CD14-positive monocyte (primary cell): ENCODE measurements at regions not wholly inside any gene's neighbourhood (a gene's known extent, or its start where the extent isn't known, plus 50 kb on each side); places are given as distances from the start of the nearest gene placed in this dataset.

Experiments
- DNase-seq, 3 donors: peaks; one replicate each; pipeline ENCODE4 v3.0.0-alpha.2; 2011 to 2022
- H2AFZ ChIP-seq: 2 replicates; pipeline ENCODE4 v1.6.0; 2012; ENCODE audit warnings: mild to moderate bottlenecking, low read depth, low read length, inconsistent platforms; ENCODE audit not compliant: insufficient read depth, poor library complexity, severe bottlenecking
- H3K27ac ChIP-seq, 2 donors: 1 replicate in 1 of 2; 2 replicates in 1 of 2; pipeline ENCODE4 v1.5.1; 2012 to 2013; ENCODE audit warnings: low read length in 2 of 2, control low read depth in 1 of 2, inconsistent platforms in 1 of 2, low read depth in 1 of 2, mild to moderate bottlenecking in 1 of 2
- H3K27me3 ChIP-seq, 2 donors: one replicate each; pipeline versions ENCODE4 v1.6.0 to v1.6.1; 2011 to 2013; ENCODE audit warnings: low read length in 2 of 2; ENCODE audit not compliant: control insufficient read depth in 2 of 2, insufficient read depth in 2 of 2
- H3K36me3 ChIP-seq, 2 donors: replicated peaks in 1 of 2; 1 replicate in 1 of 2; 2 replicates in 1 of 2; pipeline versions ENCODE4 v1.5.1 to v1.6.1; 2012 to 2013; ENCODE audit warnings: low read length in 2 of 2, control low read depth in 1 of 2, inconsistent platforms in 1 of 2, mild to moderate bottlenecking in 1 of 2; ENCODE audit not compliant: insufficient read depth in 2 of 2, control insufficient read depth in 1 of 2
- H3K4me1 ChIP-seq, 2 donors: 1 replicate in 1 of 2; 2 replicates in 1 of 2; pipeline versions ENCODE4 v1.5.1 to v1.6.1; 2012 to 2013; ENCODE audit warnings: low read length in 2 of 2, control low read depth in 1 of 2, inconsistent platforms in 1 of 2, mild to moderate bottlenecking in 1 of 2, moderate library complexity in 1 of 2; ENCODE audit not compliant: insufficient read depth in 2 of 2, control insufficient read depth in 1 of 2
- H3K4me2 ChIP-seq: replicated peaks from 2 replicates; pipeline ENCODE3; 2012; ENCODE audit warnings: low read length, moderate library complexity, mild to moderate bottlenecking; ENCODE audit not compliant: poor library complexity, severe bottlenecking; ENCODE audit errors: extremely low read depth
- H3K4me3 ChIP-seq, 3 experiments: fragments of 200-600 bp in 1 of 3; sonication (generic) in 1 of 3; replicated peaks in 1 of 3; 1 replicate in 2 of 3; 2 replicates in 1 of 3; pipeline ENCODE4 v1.5.1; 2011 to 2013; ENCODE audit warnings: low read length in 3 of 3, mild to moderate bottlenecking in 3 of 3, control low read depth in 2 of 3, low read depth in 2 of 3, inconsistent platforms in 1 of 3, moderate library complexity in 1 of 3
- H3K79me2 ChIP-seq: 2 replicates; pipeline ENCODE4 v1.6.0; 2012; ENCODE audit warnings: mild to moderate bottlenecking, control low read depth, inconsistent platforms, low read length, moderate library complexity; ENCODE audit not compliant: insufficient read depth
- H3K9ac ChIP-seq: 2 replicates; pipeline ENCODE4 v1.6.0; 2017; ENCODE audit warnings: low read length, mild to moderate bottlenecking; ENCODE audit not compliant: insufficient read depth, poor library complexity, severe bottlenecking
- H3K9me3 ChIP-seq, 2 donors: replicated peaks in 1 of 2; 1 replicate in 1 of 2; 2 replicates in 1 of 2; pipeline versions ENCODE4 v1.5.1 to v1.6.1; 2012 to 2013; ENCODE audit warnings: low read length in 2 of 2, control low read depth in 1 of 2; ENCODE audit not compliant: control insufficient read depth in 1 of 2, insufficient read depth in 1 of 2
- H4K20me1 ChIP-seq: 2 replicates; pipeline ENCODE4 v1.6.0; 2012; ENCODE audit warnings: mild to moderate bottlenecking, low read length, control low read depth, moderate library complexity; ENCODE audit not compliant: insufficient read depth
- H3K27ac Mint-ChIP-seq, 7 donors: one replicate each; pipeline ENCODE4 v1.8.0; 2020; ENCODE audit warnings: mild to moderate bottlenecking in 7 of 7, mixed read lengths in 7 of 7, moderate library complexity in 6 of 7, inconsistent platforms in 2 of 7
- H3K27me3 Mint-ChIP-seq, 3 donors: one replicate each; pipeline ENCODE4 v1.8.0; 2021 to 2022; ENCODE audit warnings: low read depth in 3 of 3, mild to moderate bottlenecking in 3 of 3, mixed read lengths in 3 of 3, moderate library complexity in 3 of 3, inconsistent platforms in 1 of 3
- H3K36me3 Mint-ChIP-seq, 2 donors: one replicate each; pipeline ENCODE4 v1.8.0; 2020; ENCODE audit warnings: mixed read lengths in 2 of 2, inconsistent platforms in 1 of 2, mild to moderate bottlenecking in 1 of 2
- H3K4me1 Mint-ChIP-seq: one replicate; pipeline ENCODE4 v1.8.0; 2020; ENCODE audit warnings: mild to moderate bottlenecking, mixed read lengths
- H3K4me3 Mint-ChIP-seq, 2 donors: one replicate each; pipeline ENCODE4 v1.8.0; 2020; ENCODE audit warnings: mild to moderate bottlenecking in 2 of 2, mixed read lengths in 2 of 2, moderate library complexity in 1 of 2
- H3K9me3 Mint-ChIP-seq, 7 donors: one replicate each; pipeline ENCODE4 v1.8.0; 2020 to 2022; ENCODE audit warnings: mixed read lengths in 7 of 7, mild to moderate bottlenecking in 6 of 7, moderate library complexity in 6 of 7, inconsistent platforms in 2 of 7
- WGBS: methylation state at CpG from one replicate; pipeline ENCODE4 v1.1.5; 2013; ENCODE audit warnings: missing lambda C conversion rate; ENCODE audit not compliant: insufficient coverage; 5-methylcytosine and 5-hydroxymethylcytosine counted together
- intact Hi-C, 2 donors: fragments of 100-400 bp; cut with micrococcal nuclease; formaldehyde crosslinking; loops; one replicate each; pipeline versions ENCODE4 v1.15.0 to v1.15.1; 2023
- TF ChIP-seq, protein P1 (sequence below): fragments of 200-600 bp; IDR thresholded peaks from one replicate; pipeline ENCODE4 v1.8.0; 2022; ENCODE audit warnings: antibody characterized with exemption, mild to moderate bottlenecking

DNA sequence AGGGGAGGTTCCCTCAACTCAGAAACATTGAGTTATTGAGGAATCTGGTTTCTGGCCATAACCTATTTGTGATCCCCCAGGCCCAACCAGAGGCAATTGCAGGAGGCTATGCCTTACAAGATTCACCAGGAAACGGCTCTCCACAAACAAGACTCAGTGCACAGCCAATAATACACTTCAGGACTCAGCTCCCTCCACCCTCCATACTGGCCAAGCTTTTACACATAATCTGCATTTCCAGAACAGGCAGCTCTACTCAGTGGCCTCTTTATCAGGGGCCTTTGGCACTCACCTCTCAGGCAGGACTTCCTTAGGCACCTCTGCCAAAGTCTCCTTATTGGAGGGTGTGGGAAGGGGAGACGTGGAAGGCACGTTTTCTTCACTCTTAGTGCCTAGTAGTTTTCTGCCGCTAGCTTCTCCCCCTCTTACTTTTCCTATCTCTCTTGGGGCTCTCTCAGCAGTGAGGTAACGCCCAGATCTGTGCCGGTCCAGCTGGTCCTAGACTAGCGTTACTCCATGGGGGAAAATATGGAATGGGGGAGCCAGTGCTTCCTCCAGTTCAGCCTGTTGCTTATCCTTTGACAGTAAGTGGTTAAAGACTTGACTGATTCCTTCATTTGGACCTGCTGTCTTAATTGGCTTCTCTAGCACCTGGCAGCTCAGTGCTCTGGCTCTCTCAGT, 62.8 kb upstream of the ANO3 start:
- no peaks in the 10 kb centered on the region for H3K79me2 ChIP-seq
- H3K36me3 ChIP-seq = no peaks in the 10 kb centered on the region
- no peak overlapping the region for H3K4me3 ChIP-seq
- H3K27me3 ChIP-seq = no peaks in the 10 kb centered on the region
- H3K36me3 Mint-ChIP-seq = no peaks in the 10 kb centered on the region
- H3K27ac Mint-ChIP-seq = no peak overlapping the region
- peaks cover 0 to 2% (median 1%) of the 10 kb centered on the region in 3 donors for H3K27me3 Mint-ChIP-seq
- no peaks in the 10 kb centered on the region for H3K4me1 ChIP-seq
- no peaks in the 10 kb centered on the region for H4K20me1 ChIP-seq
- DNase-seq = no peak
- no peak overlapping the region for H3K4me2 ChIP-seq
- intact Hi-C loops = no loop called here
- no peaks in the 10 kb centered on the region for H3K4me1 Mint-ChIP-seq
- no peak overlapping the region for H2AFZ ChIP-seq
- H3K27ac ChIP-seq = no peak overlapping the region
- TF ChIP-seq, protein P1, sequence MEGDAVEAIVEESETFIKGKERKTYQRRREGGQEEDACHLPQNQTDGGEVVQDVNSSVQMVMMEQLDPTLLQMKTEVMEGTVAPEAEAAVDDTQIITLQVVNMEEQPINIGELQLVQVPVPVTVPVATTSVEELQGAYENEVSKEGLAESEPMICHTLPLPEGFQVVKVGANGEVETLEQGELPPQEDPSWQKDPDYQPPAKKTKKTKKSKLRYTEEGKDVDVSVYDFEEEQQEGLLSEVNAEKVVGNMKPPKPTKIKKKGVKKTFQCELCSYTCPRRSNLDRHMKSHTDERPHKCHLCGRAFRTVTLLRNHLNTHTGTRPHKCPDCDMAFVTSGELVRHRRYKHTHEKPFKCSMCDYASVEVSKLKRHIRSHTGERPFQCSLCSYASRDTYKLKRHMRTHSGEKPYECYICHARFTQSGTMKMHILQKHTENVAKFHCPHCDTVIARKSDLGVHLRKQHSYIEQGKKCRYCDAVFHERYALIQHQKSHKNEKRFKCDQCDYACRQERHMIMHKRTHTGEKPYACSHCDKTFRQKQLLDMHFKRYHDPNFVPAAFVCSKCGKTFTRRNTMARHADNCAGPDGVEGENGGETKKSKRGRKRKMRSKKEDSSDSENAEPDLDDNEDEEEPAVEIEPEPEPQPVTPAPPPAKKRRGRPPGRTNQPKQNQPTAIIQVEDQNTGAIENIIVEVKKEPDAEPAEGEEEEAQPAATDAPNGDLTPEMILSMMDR = no peak
- no peak overlapping the region for H3K4me3 Mint-ChIP-seq
- no peak overlapping the region for H3K9ac ChIP-seq
- WGBS = 75% methylated on average over 1 of the region's 7 CpGs
- no peaks in the 10 kb centered on the region for H3K9me3 ChIP-seq
- peaks cover 0 to 1% (median 0%) of the 10 kb centered on the region in 7 donors for H3K9me3 Mint-ChIP-seq

DNA sequence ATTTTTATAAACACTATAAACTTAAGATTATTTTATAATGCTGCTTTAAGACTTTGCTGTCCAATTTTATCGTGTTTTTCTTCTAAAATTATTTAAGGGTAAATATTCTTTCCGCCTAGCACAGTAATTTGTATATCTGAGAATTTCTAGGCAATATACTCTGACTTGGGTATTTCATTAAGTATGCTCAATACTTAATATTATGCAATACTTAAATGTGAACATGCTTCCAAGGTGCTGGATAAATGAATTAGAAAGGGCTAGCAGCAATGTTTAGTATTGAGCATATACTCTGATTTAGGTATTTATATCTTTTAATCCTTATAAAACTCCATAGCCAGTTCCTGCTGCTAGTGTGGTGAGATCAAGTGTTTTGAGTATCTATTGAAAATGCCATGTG, 60.3 kb upstream of the ANO3 start:
- Histone ChIP-seq H3K36me3 (no peaks in the 10 kb centered on the region), H3K4me3 (no peak overlapping the region), H3K79me2 (no peaks in the 10 kb centered on the region), H3K9ac (no peak overlapping the region), H3K27me3 (no peaks in the 10 kb centered on the region), H4K20me1 (no peaks in the 10 kb centered on the region), H3K4me1 (no peaks in the 10 kb centered on the region), H2AFZ (no peak overlapping the region), H3K9me3 (no peaks in the 10 kb centered on the region), H3K27ac (no peak overlapping the region), H3K4me2 (no peak overlapping the region)
- no CpG with 5 or more reads among the region's 2 CpGs for WGBS
- Mint-ChIP-seq H3K4me3 (no peak overlapping the region), H3K27me3 (peaks cover 0 to 2% (median 1%) of the 10 kb centered on the region in 3 donors), H3K9me3 (peaks cover 0 to 1% (median 0%) of the 10 kb centered on the region in 7 donors), H3K4me1 (no peaks in the 10 kb centered on the region), H3K36me3 (no peaks in the 10 kb centered on the region), H3K27ac (no peak overlapping the region)
- DNase-seq = no peak
- TF ChIP-seq, protein P1 = no peak
- intact Hi-C loops = no loop called here
